ENCODE measurements at regions not wholly inside any gene's neighbourhood (a gene's known extent, or its start where the extent isn't known, plus 50 kb on each side); places are given as distances from the start of the nearest gene placed in this dataset.

GRCh38 chr16:6076631-6077030 lies 979.0 kb upstream of the EEF2KMT start:
- Histone ChIP-seq H2AFZ (ENCODE audit: low read depth, low read length) (no peak overlapping the region), H3K4me3 (replicated peaks in 1 of 3; ENCODE audit: insufficient read depth in 1 of 3, low read depth in 1 of 3, low read length in 3 of 3) (no peak overlapping the region), H3K9me3 (replicated peaks; ENCODE audit: control insufficient read depth, insufficient read depth, low read length) (no peaks in the 10 kb centered on the region), H3K9ac (replicated peaks; ENCODE audit: extremely low read depth, insufficient read depth, low read length) (no peak overlapping the region), H3K4me1 (ENCODE audit: control insufficient read depth, extremely low read depth, insufficient read depth, low read length) (no peaks in the 10 kb centered on the region), H3K27ac (ENCODE audit: insufficient read depth, low read depth, low read length) (no peak overlapping the region), H3K79me2 (ENCODE audit: control insufficient read depth, insufficient read depth, low read length) (no peaks in the 10 kb centered on the region), H3K36me3 (ENCODE audit: control insufficient read depth in 2 of 2, extremely low read depth in 1 of 2, insufficient read depth in 2 of 2, low read length in 2 of 2) (no peaks in the 10 kb centered on the region), H4K20me1 (replicated peaks; ENCODE audit: control insufficient read depth, extremely low read depth, insufficient read depth, low read length) (no peaks in the 10 kb centered on the region), H3K4me2 (ENCODE audit: insufficient read depth, low read length) (no peak overlapping the region), H3K9me1 (replicated peaks; ENCODE audit: control insufficient read depth, extremely low read depth, insufficient read depth, low read length) (no peaks in the 10 kb centered on the region), H3K27me3 (ENCODE audit: control insufficient read depth in 2 of 2, insufficient read depth in 2 of 2, low read length in 2 of 2) (no peaks in the 10 kb centered on the region)
- ChIA-PET CTCF (no interaction called here), POLR2A (no interaction called here)
- dilution Hi-C loops (cut with MboI; ENCODE audit: extremely low pct_ligation_motif_present, low sequenced_read_pairs) (no loop called here), intact Hi-C loops (cut with micrococcal nuclease) (no loop called here)
- TF ChIP-seq FOS (IDR thresholded peaks at IDR 0.05; ENCODE audit: borderline replicate concordance, insufficient read depth, low read length): no peak
- TF ChIP-seq POLR2AphosphoS5 (IDR thresholded peaks at IDR 0.05; ENCODE audit: insufficient read depth, low read depth, low read length): no peak
- no peak for TF ChIP-seq EZH2 (IDR thresholded peaks at IDR 0.05; ENCODE audit: borderline replicate concordance, low read depth, low read length, severe bottlenecking)
- TF ChIP-seq GATA2 (IDR thresholded peaks at IDR 0.05; ENCODE audit: insufficient read depth, insufficient read length, low read depth, low read length): no peak
- TF ChIP-seq MAX (IDR thresholded peaks at IDR 0.05; ENCODE audit: insufficient read depth, insufficient read length): no peak
- no peak for TF ChIP-seq MYC (IDR thresholded peaks at IDR 0.05; ENCODE audit: low read depth, low read length)
- TF ChIP-seq CTCF (IDR thresholded peaks at IDR 0.05; ENCODE audit: extremely low read depth in 1 of 2, insufficient read depth in 1 of 2, low read depth in 1 of 2, low read length in 2 of 2): no peak
- TF ChIP-seq JUN (IDR thresholded peaks at IDR 0.05; ENCODE audit: borderline replicate concordance, insufficient read depth, insufficient read length, low read depth): no peak
- no peak for TF ChIP-seq POLR2A (IDR thresholded peaks at IDR 0.05; ENCODE audit: low read depth, low read length)
- DNase-seq (ENCODE audit: low read depth, low spot score) (no peak), FAIRE-seq (no peak)
- no TSS peak for BruUV-seq (replicated peaks)
